Breast epithelium (tissue), 3 donors: ENCODE measurements at regions not wholly inside any gene's neighbourhood (a gene's known extent, or its start where the extent isn't known, plus 50 kb on each side); places are given as distances from the start of the nearest gene placed in this dataset.

Source experiments
- POLR2A ChIP-seq: fragments of 450-650 bp; IDR thresholded peaks from one replicate; pipeline ENCODE4 v1.6.1; 2016; ENCODE audit warnings: antibody characterized with exemption, mild to moderate bottlenecking, moderate library complexity
- POLR2AphosphoS5 ChIP-seq, 3 donors: sonication (generic); formaldehyde crosslinking; IDR thresholded peaks; one replicate each; pipeline ENCODE4 v1.6.1; 2017; ENCODE audit warnings: antibody characterized with exemption in 3 of 3
- TF ChIP-seq, protein P1 (sequence below), 3 donors: fragments of 450-650 bp; IDR thresholded peaks; one replicate each; pipeline ENCODE4 v1.5.1; 2016 to 2017; ENCODE audit warnings: antibody characterized with exemption in 3 of 3, mild to moderate bottlenecking in 3 of 3, moderate library complexity in 3 of 3

DNA sequence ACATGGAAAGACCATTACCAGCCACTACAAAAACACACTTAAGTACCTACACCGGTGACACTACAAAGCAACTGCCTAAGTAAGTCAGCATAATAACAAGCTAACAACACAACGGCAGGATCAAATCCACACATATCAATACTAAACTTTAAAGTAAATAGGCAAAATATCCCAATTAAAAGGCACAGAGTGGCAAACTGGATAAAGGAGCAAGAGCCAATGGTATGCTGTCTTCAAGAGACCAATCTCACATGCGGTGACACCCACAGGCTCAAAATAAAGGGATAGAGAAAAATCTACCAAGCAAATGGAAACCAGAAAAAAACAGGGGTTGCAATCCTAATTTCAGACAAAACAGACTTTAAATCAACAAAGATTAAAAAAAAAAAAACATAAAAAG, 261.5 kb upstream of the TENM4 start:
- TF ChIP-seq, protein P1, sequence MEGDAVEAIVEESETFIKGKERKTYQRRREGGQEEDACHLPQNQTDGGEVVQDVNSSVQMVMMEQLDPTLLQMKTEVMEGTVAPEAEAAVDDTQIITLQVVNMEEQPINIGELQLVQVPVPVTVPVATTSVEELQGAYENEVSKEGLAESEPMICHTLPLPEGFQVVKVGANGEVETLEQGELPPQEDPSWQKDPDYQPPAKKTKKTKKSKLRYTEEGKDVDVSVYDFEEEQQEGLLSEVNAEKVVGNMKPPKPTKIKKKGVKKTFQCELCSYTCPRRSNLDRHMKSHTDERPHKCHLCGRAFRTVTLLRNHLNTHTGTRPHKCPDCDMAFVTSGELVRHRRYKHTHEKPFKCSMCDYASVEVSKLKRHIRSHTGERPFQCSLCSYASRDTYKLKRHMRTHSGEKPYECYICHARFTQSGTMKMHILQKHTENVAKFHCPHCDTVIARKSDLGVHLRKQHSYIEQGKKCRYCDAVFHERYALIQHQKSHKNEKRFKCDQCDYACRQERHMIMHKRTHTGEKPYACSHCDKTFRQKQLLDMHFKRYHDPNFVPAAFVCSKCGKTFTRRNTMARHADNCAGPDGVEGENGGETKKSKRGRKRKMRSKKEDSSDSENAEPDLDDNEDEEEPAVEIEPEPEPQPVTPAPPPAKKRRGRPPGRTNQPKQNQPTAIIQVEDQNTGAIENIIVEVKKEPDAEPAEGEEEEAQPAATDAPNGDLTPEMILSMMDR (IDR thresholded peaks at IDR 0.05) = no peak
- TF ChIP-seq POLR2A (no peak), POLR2AphosphoS5 (IDR thresholded peaks at IDR 0.05) (no peak)
